Right cardiac atrium (tissue), 5 donors: ENCODE measurements at regions not wholly inside any gene's neighbourhood (a gene's known extent, or its start where the extent isn't known, plus 50 kb on each side); places are given as distances from the start of the nearest gene placed in this dataset.
"Not testable (repeated sequence)": the region's sequence is repeated elsewhere in the genome, so short reads cannot be mapped to it uniquely, and the experiment has no call there.

ENCODE experiments used
- ATAC-seq, 2 donors: fragments of 200-7000 bp; cut with Tn5 transposase; one replicate each; pipeline versions ENCODE4 v1.8.0 to v1.9.1; 2020; ENCODE audit warnings: moderate library complexity in 2 of 2, mild to moderate bottlenecking in 1 of 2
- DNase-seq, 3 donors: peaks; one replicate each; pipeline ENCODE4 v3.0.0-alpha.2; 2020
- H3K27ac ChIP-seq: one replicate; pipeline ENCODE4 v1.5.1; 2013; ENCODE audit warnings: mild to moderate bottlenecking, low read length, control low read depth, moderate library complexity
- H3K27me3 ChIP-seq: one replicate; pipeline ENCODE4 v1.6.1; 2013; ENCODE audit not compliant: control insufficient read depth, insufficient read depth
- H3K4me1 ChIP-seq: one replicate; pipeline ENCODE4 v1.6.1; 2013; ENCODE audit warnings: low read length; ENCODE audit not compliant: control insufficient read depth, insufficient read depth
- H3K4me3 ChIP-seq: one replicate; pipeline ENCODE4 v1.5.1; 2013; ENCODE audit warnings: low read length, control low read depth
- H3K9me3 ChIP-seq: one replicate; pipeline ENCODE4 v1.6.1; 2013; ENCODE audit warnings: low read length; ENCODE audit not compliant: control insufficient read depth
- WGBS: extraction: QIAGEN DNeasy Blood & Tissue Kit; methylation state at CpG from one replicate; pipeline ENCODE4 v1.1.7; 2013; 5-methylcytosine and 5-hydroxymethylcytosine counted together
- intact Hi-C, 4 donors: fragments of 100-400 bp; cut with DNase I; formaldehyde crosslinking; loops; one replicate each; pipeline versions ENCODE4 v1.11.0 to v1.14.0; 2022 to 2023
- donor health status: healthy with polysubstance abuse.
- donor health status: DM: no; HTN: yes; CAD: no.
- donor health status: DM: no; HTN: no; CAD: no.
- donor health status: DM: no; HTN: yes; CAD: no; lungs with severe emphysema.
- donor health status: DM: yes; HTN: yes; CAD: no.

DNA sequence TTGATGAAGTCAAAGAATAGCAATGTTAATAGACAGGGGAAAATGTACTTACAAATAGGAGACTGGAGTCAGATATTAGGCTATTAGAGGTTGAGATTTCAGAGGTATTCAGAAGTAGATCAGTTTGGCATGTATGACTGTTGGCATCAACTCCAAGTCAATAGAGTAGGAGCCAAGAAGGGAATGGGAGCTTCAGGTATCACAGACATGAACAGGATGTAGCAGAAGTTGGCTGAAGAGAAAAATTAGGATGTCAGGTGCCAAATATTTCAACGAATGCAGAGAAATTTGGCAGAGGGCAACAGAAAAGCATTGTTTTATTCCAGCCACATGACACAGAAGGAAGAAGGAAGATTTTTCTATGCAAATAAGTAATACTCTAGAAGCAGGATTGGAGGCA is 69.7 kb downstream of the GLYATL1 start:
- Histone ChIP-seq H3K9me3 (no peaks in the 10 kb centered on the region), H3K27ac (no peak overlapping the region), H3K4me3 (no peak overlapping the region), H3K27me3 (no peaks in the 10 kb centered on the region), H3K4me1 (no peaks in the 10 kb centered on the region)
- no peak for DNase-seq
- intact Hi-C loops = no loop called here
- no peak for ATAC-seq
- 16% methylated on average over 1 of the region's 1 CpG for WGBS

DNA sequence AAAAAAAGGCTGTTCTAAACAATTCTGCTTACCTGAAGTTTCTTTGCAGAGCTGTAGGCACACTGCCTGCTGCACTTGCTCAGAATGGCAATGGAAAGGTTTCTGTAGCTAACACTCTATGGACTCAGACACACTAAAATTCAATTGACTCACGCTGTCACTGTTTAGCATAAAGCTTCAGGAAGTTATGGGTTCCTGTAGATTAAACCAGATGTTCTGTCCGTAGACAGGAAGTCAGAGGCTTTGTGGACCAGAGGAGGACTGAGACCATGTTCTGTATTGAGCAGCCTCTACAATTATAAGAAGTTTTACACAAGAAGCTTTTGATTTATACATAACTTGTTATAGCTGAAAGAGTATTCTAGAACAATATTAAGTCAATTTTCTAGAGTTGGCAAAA is 70.4 kb downstream of the GLYATL1 start:
- no peak overlapping the region for H3K4me3 ChIP-seq
- ATAC-seq (no peak), DNase-seq (no peak)
- H3K27me3 ChIP-seq = no peaks in the 10 kb centered on the region
- 34% methylated on average over 2 of the region's 2 CpGs for WGBS
- no peaks in the 10 kb centered on the region for H3K4me1 ChIP-seq
- intact Hi-C loops = no loop called here
- no peaks in the 10 kb centered on the region for H3K9me3 ChIP-seq
- no peak overlapping the region for H3K27ac ChIP-seq

DNA sequence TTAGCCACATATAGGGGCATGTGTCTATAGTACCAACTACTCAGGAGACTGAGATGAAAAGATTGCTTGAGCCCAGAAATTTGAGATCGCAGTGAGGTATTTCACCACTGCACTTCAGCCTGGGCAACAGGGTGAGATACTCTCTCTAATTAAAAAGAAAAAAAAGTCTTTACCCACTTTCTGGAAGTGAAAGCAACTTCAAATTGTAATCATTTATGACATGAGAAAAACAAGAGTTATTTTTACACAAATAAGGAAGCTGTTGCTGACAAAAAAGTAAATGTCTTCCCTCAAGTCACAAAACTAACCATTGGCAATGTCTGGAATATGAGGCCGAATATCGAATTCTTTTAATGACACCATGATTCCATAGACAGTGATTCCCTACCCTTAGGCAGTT is 71.4 kb downstream of the GLYATL1 start:
- H3K9me3 ChIP-seq = no peaks in the 10 kb centered on the region
- no peak for ATAC-seq
- no peak for DNase-seq
- H3K4me3 ChIP-seq = no peak overlapping the region
- H3K27me3 ChIP-seq = no peaks in the 10 kb centered on the region
- intact Hi-C loops = no loop called here
- no peak overlapping the region for H3K27ac ChIP-seq
- 92% methylated on average over 3 of the region's 3 CpGs for WGBS
- no peaks in the 10 kb centered on the region for H3K4me1 ChIP-seq

- WGBS = 40% methylated on average over 3 of the region's 3 CpGs
- no peak for DNase-seq
- Histone ChIP-seq H3K27me3 (no peaks in the 10 kb centered on the region), H3K9me3 (no peaks in the 10 kb centered on the region), H3K4me3 (no peak overlapping the region), H3K4me1 (no peaks in the 10 kb centered on the region), H3K27ac (no peak overlapping the region)
- no peak for ATAC-seq
- intact Hi-C loops = no loop called here
Measured at GRCh38 chr11:59011655-59012397, 72.5 kb downstream of the GLYATL1 start.

DNA sequence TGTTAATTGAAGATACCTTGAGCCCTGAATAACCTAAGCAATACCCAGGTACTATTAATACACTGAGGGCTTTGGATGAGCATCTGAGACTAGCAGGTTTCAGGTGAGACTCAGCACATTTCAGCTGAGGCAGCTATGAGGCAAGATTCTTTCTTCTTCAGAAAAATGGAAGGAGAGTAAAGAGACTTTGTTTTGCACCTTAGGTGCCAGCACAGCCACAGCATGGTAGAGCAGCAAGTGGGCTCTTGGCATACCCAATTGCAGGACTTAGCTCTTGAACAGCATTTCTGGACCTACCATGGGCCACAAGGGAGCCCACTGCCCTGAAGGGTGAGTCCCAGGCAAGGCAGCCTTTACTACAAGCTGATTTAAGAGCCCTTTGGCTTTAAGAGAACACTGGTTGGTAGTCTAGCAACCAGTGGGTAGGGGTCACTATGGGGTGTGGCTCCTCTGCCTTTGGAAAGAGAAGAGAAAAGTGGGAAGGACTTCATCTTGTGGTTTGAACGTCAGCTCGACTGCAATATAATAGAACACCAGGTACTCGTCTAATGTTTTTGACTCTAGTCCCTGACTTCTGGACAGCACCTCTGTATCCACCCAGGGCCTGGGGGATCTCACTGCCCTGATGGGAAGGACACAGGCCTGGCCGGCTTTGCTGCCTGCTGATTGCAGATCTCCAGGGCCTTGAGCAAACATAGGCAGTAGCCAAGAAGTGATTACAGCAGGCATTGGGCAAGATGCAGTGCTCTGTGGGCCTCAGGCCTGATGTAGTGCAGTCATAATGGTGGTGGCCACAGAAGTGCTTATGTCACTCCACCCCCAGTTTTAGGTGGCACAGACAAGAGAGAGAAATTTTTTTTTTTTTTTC is 73.3 kb downstream of the GLYATL1 start:
- H3K9me3 ChIP-seq = no peaks in the 10 kb centered on the region
- 71% methylated on average over 4 of the region's 4 CpGs for WGBS
- no peaks in the 10 kb centered on the region for H3K4me1 ChIP-seq
- intact Hi-C loops = no loop called here
- ATAC-seq (no peak), DNase-seq (peak in 2 of 3 donors; percentile 20 to 34)
- H3K27ac ChIP-seq = no peak overlapping the region
- no peaks in the 10 kb centered on the region for H3K27me3 ChIP-seq
- no peak overlapping the region for H3K4me3 ChIP-seq

DNA sequence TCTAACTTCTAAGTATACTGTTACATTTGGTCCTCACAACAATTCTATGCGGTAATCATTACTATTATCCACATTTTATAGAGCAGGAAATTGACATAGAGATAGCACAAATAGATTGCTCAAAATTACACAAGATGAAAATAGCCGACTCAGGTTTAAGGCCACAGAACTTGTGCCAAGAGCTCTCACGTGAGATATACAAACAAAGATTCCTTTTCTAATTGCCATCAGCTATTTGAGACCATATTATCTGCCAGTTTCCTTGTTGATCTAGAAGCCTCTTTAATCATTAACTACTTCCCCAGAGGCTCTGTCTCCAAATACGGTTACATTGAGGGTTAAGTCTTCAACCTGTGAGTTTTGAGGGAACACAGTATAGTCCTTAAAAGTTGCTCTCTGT is 61.0 kb upstream of the GLYATL1B start:
- intact Hi-C loops = no loop called here
- DNase-seq (no peak), ATAC-seq (no peak)
- H3K4me1 ChIP-seq = no peaks in the 10 kb centered on the region
- H3K4me3 ChIP-seq = no peak overlapping the region
- H3K27me3 ChIP-seq = no peaks in the 10 kb centered on the region
- no peak overlapping the region for H3K27ac ChIP-seq
- no peaks in the 10 kb centered on the region for H3K9me3 ChIP-seq
- WGBS = 63% methylated on average over 4 of the region's 4 CpGs

- H3K9me3 ChIP-seq = no peaks in the 10 kb centered on the region
- H3K4me3 ChIP-seq = no peak overlapping the region
- no peak for DNase-seq
- H3K27ac ChIP-seq = no peak overlapping the region
- no peaks in the 10 kb centered on the region for H3K4me1 ChIP-seq
- no peak for ATAC-seq
- intact Hi-C loops = no loop called here
- WGBS = 72% methylated on average over 5 of the region's 5 CpGs
- H3K27me3 ChIP-seq = no peaks in the 10 kb centered on the region
Measured at GRCh38 chr11:59028105-59028504, 58.0 kb upstream of the GLYATL1B start.

DNA sequence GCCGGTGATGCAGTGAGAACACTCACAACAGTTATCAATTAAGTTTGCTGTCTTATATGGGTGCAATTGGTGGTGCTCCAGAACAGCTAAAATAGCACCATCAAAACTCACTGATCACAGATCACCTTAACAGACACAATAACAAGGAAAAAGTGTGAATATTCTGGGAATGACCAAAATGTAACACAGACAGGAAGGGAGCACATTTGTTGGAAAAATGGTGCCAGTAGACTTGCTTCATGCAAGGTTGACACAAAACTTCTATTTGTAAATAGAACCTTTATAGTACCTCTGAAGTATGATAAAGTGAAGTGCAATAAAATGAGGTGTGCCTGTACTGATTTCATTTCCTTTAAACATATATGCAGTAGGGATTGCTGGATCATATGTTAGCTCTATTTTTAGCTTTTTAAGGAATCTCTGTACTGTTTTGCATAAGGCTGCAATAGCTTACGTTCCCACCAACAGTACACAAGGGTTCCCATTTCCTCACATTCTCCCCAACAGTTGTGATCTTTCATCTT is 56.7 kb upstream of the GLYATL1B start:
- intact Hi-C loops = no loop called here
- Histone ChIP-seq H3K27me3 (no peaks in the 10 kb centered on the region), H3K4me1 (no peaks in the 10 kb centered on the region), H3K27ac (no peak overlapping the region), H3K4me3 (no peak overlapping the region), H3K9me3 (no peaks in the 10 kb centered on the region)
- ATAC-seq = no peak
- WGBS = 75% methylated on average over 2 of the region's 2 CpGs
- DNase-seq = no peak

DNA sequence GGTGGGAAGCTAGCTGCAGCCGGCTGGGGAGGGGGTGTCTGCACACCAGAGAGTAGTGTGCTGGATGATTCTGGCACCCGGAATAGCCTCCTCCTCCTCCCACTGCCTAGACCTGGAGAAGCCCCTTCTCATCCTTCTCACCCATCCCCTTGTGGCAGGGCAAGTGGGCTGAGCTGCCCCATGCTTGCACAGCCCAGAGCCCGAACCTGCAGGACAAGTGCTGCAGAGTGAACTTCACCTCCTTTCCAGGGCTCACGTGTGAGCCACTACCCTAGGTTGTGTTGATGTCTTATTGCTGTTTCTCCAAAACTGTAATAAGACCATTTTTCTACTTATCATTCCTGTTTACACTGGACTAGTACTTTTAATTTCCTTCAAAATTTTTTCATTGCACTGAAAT is 56.1 kb upstream of the GLYATL1B start:
- no peak overlapping the region for H3K4me3 ChIP-seq
- intact Hi-C loops = no loop called here
- 81% methylated on average over 4 of the region's 4 CpGs for WGBS
- no peaks in the 10 kb centered on the region for H3K4me1 ChIP-seq
- no peak overlapping the region for H3K27ac ChIP-seq
- no peaks in the 10 kb centered on the region for H3K9me3 ChIP-seq
- ATAC-seq = no peak
- no peaks in the 10 kb centered on the region for H3K27me3 ChIP-seq
- DNase-seq = peak in 1 of 3 donors; percentile 30

- H3K4me1 ChIP-seq, H3K4me3 ChIP-seq, intact Hi-C loops, DNase-seq, ATAC-seq, H3K27me3 ChIP-seq, H3K9me3 ChIP-seq, H3K27ac ChIP-seq: not testable (repeated sequence)
- 74% methylated on average over 1 of the region's 1 CpG for WGBS
Measured at GRCh38 chr11:59031746-59032145, 54.4 kb upstream of the GLYATL1B start.
